IMR-90 (cell line): ENCODE measurements at regions not wholly inside any gene's neighbourhood (a gene's known extent, or its start where the extent isn't known, plus 50 kb on each side); places are given as distances from the start of the nearest gene placed in this dataset.

Experiments
- ATAC-seq: fragments of 200-7000 bp; cut with Tn5 transposase; 2 replicates; pipeline ENCODE4 v1.9.1; 2020; ENCODE audit warnings: low read depth, mild to moderate bottlenecking, moderate library complexity
- BruUV-seq: library from RNA; stranded (reverse); fragments of 400-500 nt; replicated peaks from 2 replicates; lab custom pipeline; 2021; lab: Mats Ljungman, UMichigan
- CTCF ChIA-PET: fragments of 300-600 bp; formaldehyde crosslinking; extraction: SDS; loops from one replicate; lab custom pipeline; 2021; ENCODE audit warnings: antibody characterized with exemption; lab: Yijun Ruan, JAX
- POLR2A ChIA-PET: fragments of 300-600 bp; sonication (Branson Sonifier 250); formaldehyde crosslinking; loops from one replicate; lab custom pipeline; 2022; ENCODE audit warnings: antibody characterized with exemption; ENCODE audit not compliant: unreplicated experiment; lab: Charles Lee
- DNase-seq: peaks from one replicate; pipeline ENCODE4 v3.0.0; 2013
- H2AFZ ChIP-seq: replicated peaks from 2 replicates; pipeline ENCODE3; 2013; ENCODE audit warnings: low read length, mild to moderate bottlenecking; ENCODE audit not compliant: poor library complexity
- H2AK5ac ChIP-seq: 2 replicates; pipeline ENCODE4 v1.6.1; 2013; ENCODE audit warnings: low read depth, low read length, inconsistent platforms
- H2AK9ac ChIP-seq: replicated peaks from 2 replicates; pipeline ENCODE3; 2013; ENCODE audit warnings: mild to moderate bottlenecking, low read depth, low read length, moderate library complexity; ENCODE audit not compliant: poor library complexity
- H2BK120ac ChIP-seq: 2 replicates; pipeline ENCODE4 v1.6.1; 2013; ENCODE audit warnings: low read depth, low read length, inconsistent platforms
- H2BK15ac ChIP-seq: 3 replicates; pipeline ENCODE4 v1.6.1; 2013; ENCODE audit warnings: low read depth, low read length, inconsistent platforms
- H2BK20ac ChIP-seq: 2 replicates; pipeline ENCODE4 v1.6.1; 2013; ENCODE audit warnings: low read depth, mild to moderate bottlenecking, inconsistent platforms, low read length, moderate library complexity
- H2BK5ac ChIP-seq: 2 replicates; pipeline ENCODE4 v1.6.1; 2013; ENCODE audit warnings: mild to moderate bottlenecking, low read depth, low read length, inconsistent platforms; ENCODE audit not compliant: poor library complexity, severe bottlenecking
- H3K14ac ChIP-seq: replicated peaks from 2 replicates; pipeline ENCODE4 v1.6.1; 2013; ENCODE audit warnings: low read depth, low read length, inconsistent platforms
- H3K18ac ChIP-seq: 2 replicates; pipeline ENCODE4 v1.6.1; 2013; ENCODE audit warnings: low read depth, low read length, control low read depth
- H3K23ac ChIP-seq: 2 replicates; pipeline ENCODE4 v1.6.1; 2013; ENCODE audit warnings: low read depth, low read length, inconsistent platforms
- H3K27ac ChIP-seq: 2 replicates; pipeline ENCODE4 v1.5.1; 2013; ENCODE audit warnings: mild to moderate bottlenecking, control low read depth, low read length; ENCODE audit not compliant: insufficient read depth
- H3K27me3 ChIP-seq: 2 replicates; pipeline ENCODE4 v1.6.1; 2013; ENCODE audit warnings: low read length; ENCODE audit not compliant: control insufficient read depth, insufficient read depth
- H3K36me3 ChIP-seq: 2 replicates; pipeline ENCODE4 v1.6.1; 2013; ENCODE audit warnings: low read length, mixed read lengths; ENCODE audit not compliant: control insufficient read depth, insufficient read depth
- H3K4ac ChIP-seq: 2 replicates; pipeline ENCODE4 v1.6.1; 2013; ENCODE audit warnings: low read depth, low read length, inconsistent platforms
- H3K4me1 ChIP-seq: 2 replicates; pipeline ENCODE4 v1.6.1; 2013; ENCODE audit warnings: low read length, mixed read lengths; ENCODE audit not compliant: control insufficient read depth, insufficient read depth
- H3K4me2 ChIP-seq: 2 replicates; pipeline ENCODE4 v1.6.1; 2013; ENCODE audit warnings: low read depth, mild to moderate bottlenecking, control low read depth, low read length, moderate library complexity
- H3K4me3 ChIP-seq: 2 replicates; pipeline ENCODE4 v1.5.1; 2013; ENCODE audit warnings: low read depth, mild to moderate bottlenecking, control low read depth, low read length, moderate library complexity; ENCODE audit not compliant: insufficient read depth
- H3K56ac ChIP-seq: 2 replicates; pipeline ENCODE4 v1.6.1; 2013; ENCODE audit warnings: low read length, inconsistent platforms; ENCODE audit not compliant: insufficient read depth; ENCODE audit errors: extremely low read depth
- H3K79me1 ChIP-seq, 2 experiments: 2 replicates each; pipeline ENCODE4 v1.6.1; 2013; ENCODE audit warnings: low read length in 2 of 2, inconsistent platforms in 1 of 2, low read depth in 1 of 2
- H3K9ac ChIP-seq: 2 replicates; pipeline ENCODE4 v1.6.1; 2013; ENCODE audit warnings: low read depth, low read length, control low read depth
- H3K9me1 ChIP-seq: 2 replicates; pipeline ENCODE4 v1.6.1; 2013; ENCODE audit warnings: low read length, inconsistent platforms; ENCODE audit not compliant: insufficient read depth
- H3K9me3 ChIP-seq: 2 replicates; pipeline ENCODE4 v1.6.1; 2013; ENCODE audit warnings: low read length; ENCODE audit not compliant: control insufficient read depth, insufficient read depth
- H4K20me1 ChIP-seq: 2 replicates; pipeline ENCODE4 v1.6.1; 2013; ENCODE audit warnings: low read length, inconsistent platforms; ENCODE audit not compliant: insufficient read depth
- H4K5ac ChIP-seq: 2 replicates; pipeline ENCODE4 v1.6.1; 2013; ENCODE audit warnings: mild to moderate bottlenecking, low read depth, low read length, control low read depth
- H4K8ac ChIP-seq, 2 experiments: 2 replicates each; pipeline ENCODE4 v1.6.1; 2013; ENCODE audit warnings: low read depth in 2 of 2, low read length in 2 of 2, control low read depth in 1 of 2, inconsistent platforms in 1 of 2
- H4K91ac ChIP-seq: 2 replicates; pipeline ENCODE4 v1.6.1; 2013; ENCODE audit warnings: low read depth, low read length, inconsistent platforms; ENCODE audit not compliant: insufficient read depth
- CEBPB ChIP-seq: IDR thresholded peaks from 2 replicates; pipeline ENCODE4 v1.6.1; 2012; ENCODE audit warnings: low read depth, low read length, improper control_type of control experiment
- FOS ChIP-seq: fragments of 150-350 bp; IDR thresholded peaks from 2 replicates; pipeline ENCODE4 v1.6.1; 2016; ENCODE audit warnings: low read depth, low read length
- MAFK ChIP-seq: IDR thresholded peaks from 2 replicates; pipeline ENCODE4 v1.6.1; 2012; ENCODE audit warnings: low read depth, low read length, improper control_type of control experiment
- RAD21 ChIP-seq: IDR thresholded peaks from 2 replicates; pipeline ENCODE4 v1.6.1; 2012; ENCODE audit warnings: low read length, improper control_type of control experiment
- RCOR1 ChIP-seq: IDR thresholded peaks from 2 replicates; pipeline ENCODE4 v1.6.1; 2012; ENCODE audit warnings: mild to moderate bottlenecking, low read length, improper control_type of control experiment; ENCODE audit not compliant: insufficient replicate concordance
- RFX5 ChIP-seq: IDR thresholded peaks from 2 replicates; pipeline ENCODE4 v1.8.0; 2012; ENCODE audit warnings: low read depth, mild to moderate bottlenecking, low read length, moderate library complexity
- USF2 ChIP-seq: fragments of 150-350 bp; IDR thresholded peaks from 2 replicates; pipeline ENCODE4 v1.6.1; 2017; ENCODE audit warnings: mild to moderate bottlenecking, antibody characterized with exemption, low read length, low read depth
- WGBS, 2 experiments: methylation state at CpG; one replicate each; pipeline versions ENCODE4 v1.1.5 to v1.1.7; 2013; ENCODE audit warnings: missing lambda C conversion rate in 2 of 2; ENCODE audit not compliant: insufficient read length in 1 of 2; ENCODE audit errors: extremely low coverage in 2 of 2; 5-methylcytosine and 5-hydroxymethylcytosine counted together
- dilution Hi-C: fragments of 300-500 bp; cut with HindIII; formaldehyde crosslinking; loops from one replicate; pipeline ENCODE4 v1.14.3; 2018; ENCODE audit warnings: low sequenced_read_pairs; ENCODE audit not compliant: unreplicated experiment
- in situ Hi-C: fragments of 300-500 bp; cut with MboI; formaldehyde crosslinking; loops from 3 replicates; pipeline ENCODE4 v1.14.3; 2019; ENCODE audit warnings: low sequenced_read_pairs, inconsistent platforms, mixed read lengths
- intact Hi-C: fragments of 100-400 bp; cut with micrococcal nuclease; formaldehyde crosslinking; loops from 2 replicates; pipeline ENCODE4 v1.10.0; 2022
- TF ChIP-seq, protein P1 (sequence below): conservative IDR thresholded peaks from 2 replicates; pipeline ENCODE4 v1.5.1; 2012; ENCODE audit warnings: mild to moderate bottlenecking, low read depth, low read length, improper control_type of control experiment

- Histone ChIP-seq H4K20me1 (no peaks in the 10 kb centered on the region), H2BK20ac (no peak overlapping the region), H3K9ac (no peak overlapping the region), H3K14ac (no peak overlapping the region), H2AFZ (no peak overlapping the region), H3K23ac (no peak overlapping the region), H3K27me3 (no peaks in the 10 kb centered on the region), H2BK120ac (no peak overlapping the region), H2AK9ac (no peak overlapping the region), H3K27ac (no peak overlapping the region), H2BK5ac (no peak overlapping the region), H4K8ac (no peak overlapping the region), H3K4me2 (no peak overlapping the region), H4K91ac (no peak overlapping the region), H3K79me1 (no peaks in the 10 kb centered on the region), H3K56ac (no peak overlapping the region), H2BK15ac (no peak overlapping the region), H3K4me1 (no peaks in the 10 kb centered on the region), H3K36me3 (no peaks in the 10 kb centered on the region), H3K9me3 (no peaks in the 10 kb centered on the region; the same call in 1 of the 2 replicates), H2AK5ac (no peak overlapping the region), H3K9me1 (no peaks in the 10 kb centered on the region), H4K5ac (no peak overlapping the region), H3K18ac (no peak overlapping the region), H3K4ac (no peak overlapping the region), H3K4me3 (no peak overlapping the region)
- WGBS, 2 experiments, result no CpG with 5 or more reads among the region's 2 CpGs
- no peak for DNase-seq
- dilution Hi-C loops, result no loop called here
- intact Hi-C loops, result no loop called here
- POLR2A ChIA-PET, result no interaction called here
- TF ChIP-seq USF2, result no peak
- TF ChIP-seq MAFK, result no peak
- TF ChIP-seq, protein P1, sequence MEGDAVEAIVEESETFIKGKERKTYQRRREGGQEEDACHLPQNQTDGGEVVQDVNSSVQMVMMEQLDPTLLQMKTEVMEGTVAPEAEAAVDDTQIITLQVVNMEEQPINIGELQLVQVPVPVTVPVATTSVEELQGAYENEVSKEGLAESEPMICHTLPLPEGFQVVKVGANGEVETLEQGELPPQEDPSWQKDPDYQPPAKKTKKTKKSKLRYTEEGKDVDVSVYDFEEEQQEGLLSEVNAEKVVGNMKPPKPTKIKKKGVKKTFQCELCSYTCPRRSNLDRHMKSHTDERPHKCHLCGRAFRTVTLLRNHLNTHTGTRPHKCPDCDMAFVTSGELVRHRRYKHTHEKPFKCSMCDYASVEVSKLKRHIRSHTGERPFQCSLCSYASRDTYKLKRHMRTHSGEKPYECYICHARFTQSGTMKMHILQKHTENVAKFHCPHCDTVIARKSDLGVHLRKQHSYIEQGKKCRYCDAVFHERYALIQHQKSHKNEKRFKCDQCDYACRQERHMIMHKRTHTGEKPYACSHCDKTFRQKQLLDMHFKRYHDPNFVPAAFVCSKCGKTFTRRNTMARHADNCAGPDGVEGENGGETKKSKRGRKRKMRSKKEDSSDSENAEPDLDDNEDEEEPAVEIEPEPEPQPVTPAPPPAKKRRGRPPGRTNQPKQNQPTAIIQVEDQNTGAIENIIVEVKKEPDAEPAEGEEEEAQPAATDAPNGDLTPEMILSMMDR, result no peak
- no peak for TF ChIP-seq RCOR1
- no peak for TF ChIP-seq FOS
- TF ChIP-seq CEBPB, result no peak
- no peak for TF ChIP-seq RFX5
- no peak for TF ChIP-seq RAD21
- CTCF ChIA-PET, result interaction anchor here (0.8 kb wide), 1 partner anchor 325 kb away, joined by 3 read pairs; no protein-coding TSS in a partner anchor
- BruUV-seq, result no TSS peak
- ATAC-seq, result no peak
- in situ Hi-C loops, result loop anchor here (10.0 kb wide), 1 partner anchor 117 kb away; no protein-coding TSS in a partner anchor
These were observed 825.3 kb upstream of the MBL2 start for GRCh38 chr10:53597835-53598251.
